ENCODE measurements at regions not wholly inside any gene's neighbourhood (a gene's known extent, or its start where the extent isn't known, plus 50 kb on each side); places are given as distances from the start of the nearest gene placed in this dataset.

DNA sequence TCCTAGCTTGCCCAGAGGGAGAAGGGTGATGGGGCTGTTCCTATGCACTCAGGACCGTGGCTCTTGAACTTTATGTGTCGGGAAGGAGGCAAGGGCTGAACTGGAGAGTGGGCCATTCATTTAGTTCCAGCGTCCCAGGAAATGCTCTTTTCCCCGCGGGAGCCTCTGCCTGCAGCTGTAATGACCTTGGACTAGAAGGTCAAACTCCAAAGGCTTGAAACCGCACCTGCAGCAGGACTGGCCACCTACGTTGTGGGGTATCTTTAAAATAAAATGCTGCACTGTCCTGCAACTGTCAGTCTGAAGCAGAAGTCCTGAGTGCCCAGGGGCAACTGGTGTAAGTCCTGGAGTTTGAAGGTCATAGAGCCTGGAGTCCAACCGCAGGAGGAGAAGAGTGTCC lies 61.5 kb upstream of the LSM6 start:
- Histone ChIP-seq H3K27ac (no peak overlapping the region), H3K4me1 (no peaks in the 10 kb centered on the region), H3K9me3 (no peaks in the 10 kb centered on the region), H3K4me3 (replicated peaks in 1 of 3) (no peak overlapping the region), H3K27me3 (no peaks in the 10 kb centered on the region), H3K36me3 (no peaks in the 10 kb centered on the region)
- DNase-seq: no peak
- TF ChIP-seq, protein P1, sequence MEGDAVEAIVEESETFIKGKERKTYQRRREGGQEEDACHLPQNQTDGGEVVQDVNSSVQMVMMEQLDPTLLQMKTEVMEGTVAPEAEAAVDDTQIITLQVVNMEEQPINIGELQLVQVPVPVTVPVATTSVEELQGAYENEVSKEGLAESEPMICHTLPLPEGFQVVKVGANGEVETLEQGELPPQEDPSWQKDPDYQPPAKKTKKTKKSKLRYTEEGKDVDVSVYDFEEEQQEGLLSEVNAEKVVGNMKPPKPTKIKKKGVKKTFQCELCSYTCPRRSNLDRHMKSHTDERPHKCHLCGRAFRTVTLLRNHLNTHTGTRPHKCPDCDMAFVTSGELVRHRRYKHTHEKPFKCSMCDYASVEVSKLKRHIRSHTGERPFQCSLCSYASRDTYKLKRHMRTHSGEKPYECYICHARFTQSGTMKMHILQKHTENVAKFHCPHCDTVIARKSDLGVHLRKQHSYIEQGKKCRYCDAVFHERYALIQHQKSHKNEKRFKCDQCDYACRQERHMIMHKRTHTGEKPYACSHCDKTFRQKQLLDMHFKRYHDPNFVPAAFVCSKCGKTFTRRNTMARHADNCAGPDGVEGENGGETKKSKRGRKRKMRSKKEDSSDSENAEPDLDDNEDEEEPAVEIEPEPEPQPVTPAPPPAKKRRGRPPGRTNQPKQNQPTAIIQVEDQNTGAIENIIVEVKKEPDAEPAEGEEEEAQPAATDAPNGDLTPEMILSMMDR (IDR thresholded peaks at IDR 0.05): no peak
- no peak for TF ChIP-seq POLR2A (IDR thresholded peaks at IDR 0.05)
- intact Hi-C loops (cut with DNase I): no loop called here
- 68 to 82% methylated on average over 8 of the region's 8 CpGs for WGBS, 2 donors

DNA sequence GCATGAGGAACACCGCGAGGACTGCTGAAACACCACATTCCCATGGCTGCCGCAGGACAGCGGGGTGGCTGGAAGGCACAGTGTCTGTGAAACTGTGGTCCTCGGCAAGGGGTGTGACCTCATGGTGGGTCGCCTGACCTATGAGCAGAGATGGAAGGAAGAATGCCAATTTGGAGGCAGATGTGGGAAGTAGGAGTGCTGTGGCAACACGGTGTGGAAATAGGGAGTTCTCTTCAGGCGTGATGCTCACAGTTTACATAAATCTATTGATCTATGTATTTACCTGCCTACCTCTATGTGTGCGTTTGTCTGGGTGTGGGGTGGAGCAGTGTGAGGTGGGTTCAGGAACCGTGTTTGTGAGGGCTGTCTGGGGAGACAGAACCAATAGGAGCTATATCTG lies 62.3 kb upstream of the LSM6 start:
- DNase-seq: no peak
- H3K4me1 ChIP-seq: no peaks in the 10 kb centered on the region
- 85 to 87% methylated on average over 8 to 10 of the region's 10 CpGs for WGBS, 2 donors
- H3K9me3 ChIP-seq: no peaks in the 10 kb centered on the region
- intact Hi-C loops (cut with DNase I): no loop called here
- no peaks in the 10 kb centered on the region for H3K36me3 ChIP-seq
- H3K4me3 ChIP-seq (replicated peaks in 1 of 3): no peak overlapping the region
- H3K27ac ChIP-seq: no peak overlapping the region
- TF ChIP-seq, protein P1 (IDR thresholded peaks at IDR 0.05): no peak
- no peak for TF ChIP-seq POLR2A (IDR thresholded peaks at IDR 0.05)
- H3K27me3 ChIP-seq: no peaks in the 10 kb centered on the region

DNA sequence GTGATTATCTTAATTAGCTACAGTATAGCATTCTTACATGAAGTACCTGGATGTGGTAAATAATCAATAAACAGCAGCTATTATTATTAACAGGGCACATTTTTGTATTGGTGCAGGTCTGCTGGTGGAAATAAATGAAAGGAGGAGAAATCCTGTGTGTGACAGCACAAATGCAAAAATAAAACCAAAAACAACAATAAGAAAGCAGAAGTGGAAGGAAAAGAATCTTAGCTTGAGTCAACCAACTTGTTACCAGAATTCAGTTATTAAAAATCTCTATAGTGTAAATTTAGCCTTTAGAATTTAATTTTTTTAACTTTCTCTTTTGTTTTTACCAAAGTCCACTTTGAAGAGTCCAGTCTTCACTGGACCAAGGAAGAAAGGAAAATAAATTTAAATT lies 63.1 kb upstream of the LSM6 start:
- no peak for DNase-seq
- intact Hi-C loops (cut with DNase I): no loop called here
- Histone ChIP-seq H3K4me3 (replicated peaks in 1 of 3) (no peak overlapping the region), H3K4me1 (no peaks in the 10 kb centered on the region), H3K36me3 (no peaks in the 10 kb centered on the region), H3K9me3 (no peaks in the 10 kb centered on the region), H3K27ac (no peak overlapping the region), H3K27me3 (no peaks in the 10 kb centered on the region)
- no peak for TF ChIP-seq POLR2A (IDR thresholded peaks at IDR 0.05)
- TF ChIP-seq, protein P1 (IDR thresholded peaks at IDR 0.05): no peak

DNA sequence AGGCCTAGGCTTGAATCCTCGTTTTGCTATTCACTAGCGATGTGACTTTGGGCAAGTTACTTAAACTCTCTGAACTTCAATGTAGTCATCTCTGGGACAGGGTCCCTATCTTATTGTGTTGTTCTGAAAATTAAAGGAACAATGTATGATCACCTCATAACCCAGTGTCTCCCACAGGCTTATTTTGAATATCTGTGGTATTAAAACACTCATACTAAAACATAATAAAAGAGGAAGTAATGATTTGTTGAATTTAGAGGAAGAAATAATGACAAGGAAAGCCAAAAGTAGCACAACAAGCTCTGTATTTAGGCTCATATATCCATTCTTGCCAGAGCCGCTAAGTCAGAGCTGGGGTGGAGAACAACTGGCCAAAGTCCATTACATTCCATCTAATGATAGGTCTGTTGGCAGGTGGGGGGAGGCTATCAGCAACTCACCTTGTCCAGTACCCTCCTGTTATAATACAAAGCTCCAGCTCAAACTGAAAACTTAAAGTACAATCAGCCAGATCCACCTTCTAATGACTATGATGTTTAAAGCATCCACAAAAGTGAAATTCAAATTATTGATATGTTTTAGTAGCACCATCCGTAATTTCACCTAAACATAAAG lies 64.5 kb upstream of the LSM6 start:
- no peak for DNase-seq
- H3K4me1 ChIP-seq: no peaks in the 10 kb centered on the region
- H3K4me3 ChIP-seq (replicated peaks in 1 of 3): no peak overlapping the region
- intact Hi-C loops (cut with DNase I): no loop called here
- WGBS, 2 donors: 91 to 93% methylated on average over 4 of the region's 4 CpGs
- H3K27me3 ChIP-seq: no peaks in the 10 kb centered on the region
- no peak overlapping the region for H3K27ac ChIP-seq
- H3K36me3 ChIP-seq: no peaks in the 10 kb centered on the region
- no peaks in the 10 kb centered on the region for H3K9me3 ChIP-seq
- no peak for TF ChIP-seq POLR2A (IDR thresholded peaks at IDR 0.05)
- TF ChIP-seq, protein P1 (IDR thresholded peaks at IDR 0.05): no peak

DNA sequence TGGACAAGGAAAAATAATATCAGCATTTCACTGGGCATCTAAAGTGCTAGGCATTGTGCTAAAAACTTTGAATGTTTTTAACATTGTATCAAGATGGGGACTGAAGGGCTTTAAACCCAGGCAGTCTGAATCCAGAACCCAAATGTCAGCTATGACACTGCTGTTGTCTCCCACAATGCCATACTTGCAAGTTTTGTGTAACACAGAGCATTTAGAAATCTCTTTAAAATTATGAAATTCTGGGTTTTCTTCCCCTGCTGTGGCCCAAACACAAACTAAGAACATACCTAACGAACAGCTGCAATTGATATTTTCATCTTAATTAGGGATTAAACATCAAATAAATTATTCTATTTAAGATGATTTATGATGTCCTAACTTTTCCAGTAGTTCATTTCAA lies 66.8 kb upstream of the LSM6 start:
- 77 to 88% methylated on average over 1 of the region's 1 CpG for WGBS, 2 donors
- DNase-seq: no peak
- intact Hi-C loops (cut with DNase I): no loop called here
- Histone ChIP-seq H3K9me3 (no peaks in the 10 kb centered on the region), H3K4me1 (no peaks in the 10 kb centered on the region), H3K27me3 (no peaks in the 10 kb centered on the region), H3K4me3 (replicated peaks in 1 of 3) (no peak overlapping the region), H3K27ac (no peak overlapping the region), H3K36me3 (no peaks in the 10 kb centered on the region)
- no peak for TF ChIP-seq POLR2A (IDR thresholded peaks at IDR 0.05)
- TF ChIP-seq, protein P1 (IDR thresholded peaks at IDR 0.05): no peak
